ENCODE measurements at regions not wholly inside any gene's neighbourhood (a gene's known extent, or its start where the extent isn't known, plus 50 kb on each side); places are given as distances from the start of the nearest gene placed in this dataset.

- no peak for TF ChIP-seq CTCF (IDR thresholded peaks at IDR 0.05)
- TF ChIP-seq POLR2A (IDR thresholded peaks at IDR 0.05), result no peak
These were observed 142.3 kb downstream of the NXPE2 start for GRCh38 chr11:114820621-114821020.
